ENCODE measurements at regions not wholly inside any gene's neighbourhood (a gene's known extent, or its start where the extent isn't known, plus 50 kb on each side); places are given as distances from the start of the nearest gene placed in this dataset.
"Not testable (repeated sequence)": the region's sequence is repeated elsewhere in the genome, so short reads cannot be mapped to it uniquely, and the experiment has no call there.

GRCh38 chr18:1510542-1511179 is 606.0 kb downstream of the ADCYAP1 start:
- Histone ChIP-seq H3K4me1 (ENCODE audit: insufficient read depth, low read length) (no peaks in the 10 kb centered on the region), H2AFZ (ENCODE audit: low read depth, low read length) (no peak overlapping the region), H3K27me3 (ENCODE audit: insufficient read depth, low read length, poor library complexity) (peaks cover 7% of the 10 kb centered on the region), H3K36me3 (ENCODE audit: insufficient read depth, low read length) (no peaks in the 10 kb centered on the region), H3K4me2 (ENCODE audit: insufficient read depth, low read length) (no peak overlapping the region), H3K9me3 (ENCODE audit: insufficient read depth, low read length, severe bottlenecking) (no peaks in the 10 kb centered on the region), H3K4me3 (ENCODE audit: low read depth in 1 of 2, low read length in 2 of 2) (no peak overlapping the region), H4K20me1 (ENCODE audit: insufficient read depth, low read length) (no peaks in the 10 kb centered on the region; the same call in 1 of the 2 replicates), H3K27ac (ENCODE audit: low read length) (no peak overlapping the region), H3K9ac (ENCODE audit: low read depth, low read length) (no peak overlapping the region), H3K79me2 (ENCODE audit: insufficient read depth, low read length) (no peaks in the 10 kb centered on the region)
- TF ChIP-seq EZH2 (IDR thresholded peaks at IDR 0.05; ENCODE audit: borderline replicate concordance, low read depth, low read length, severe bottlenecking) (no peak), CTCF (IDR thresholded peaks at IDR 0.05; ENCODE audit: borderline replicate concordance, extremely low read depth, low read length, poor library complexity, severe bottlenecking) (no peak)
- ATAC-seq (ENCODE audit: insufficient read depth, low read depth) (no peak), DNase-seq (no peak)

- TF ChIP-seq EZH2 (IDR thresholded peaks at IDR 0.05; ENCODE audit: borderline replicate concordance, low read depth, low read length, severe bottlenecking), result no peak
- no peak for TF ChIP-seq CTCF (IDR thresholded peaks at IDR 0.05; ENCODE audit: borderline replicate concordance, extremely low read depth, low read length, poor library complexity, severe bottlenecking)
- no peaks in the 10 kb centered on the region for H3K36me3 ChIP-seq (ENCODE audit: insufficient read depth, low read length)
- H3K27ac ChIP-seq (ENCODE audit: low read length), result no peak overlapping the region
- no peaks in the 10 kb centered on the region for H3K9me3 ChIP-seq (ENCODE audit: insufficient read depth, low read length, severe bottlenecking)
- H3K27me3 ChIP-seq (ENCODE audit: insufficient read depth, low read length, poor library complexity), result peaks cover 7% of the 10 kb centered on the region
- no peak overlapping the region for H2AFZ ChIP-seq (ENCODE audit: low read depth, low read length)
- H3K9ac ChIP-seq (ENCODE audit: low read depth, low read length), result no peak overlapping the region
- no peaks in the 10 kb centered on the region; the same call in 1 of the 2 replicates for H4K20me1 ChIP-seq (ENCODE audit: insufficient read depth, low read length)
- no peak overlapping the region for H3K4me2 ChIP-seq (ENCODE audit: insufficient read depth, low read length)
- no peak for ATAC-seq (ENCODE audit: insufficient read depth, low read depth)
- H3K4me3 ChIP-seq (ENCODE audit: low read depth in 1 of 2, low read length in 2 of 2), result no peak overlapping the region
- DNase-seq, result no peak
- no peaks in the 10 kb centered on the region for H3K4me1 ChIP-seq (ENCODE audit: insufficient read depth, low read length)
- H3K79me2 ChIP-seq (ENCODE audit: insufficient read depth, low read length), result no peaks in the 10 kb centered on the region
These were observed 607.1 kb downstream of the ADCYAP1 start for GRCh38 chr18:1511619-1512311.

- Histone ChIP-seq H3K9me3 (ENCODE audit: insufficient read depth, low read length, severe bottlenecking) (no peaks in the 10 kb centered on the region), H3K27me3 (ENCODE audit: insufficient read depth, low read length, poor library complexity) (peaks cover 7% of the 10 kb centered on the region), H4K20me1 (ENCODE audit: insufficient read depth, low read length) (no peaks in the 10 kb centered on the region; the same call in 1 of the 2 replicates), H3K4me1 (ENCODE audit: insufficient read depth, low read length) (no peaks in the 10 kb centered on the region), H3K4me2 (ENCODE audit: insufficient read depth, low read length) (no peak overlapping the region), H3K27ac (ENCODE audit: low read length) (no peak overlapping the region), H2AFZ (ENCODE audit: low read depth, low read length) (no peak overlapping the region), H3K4me3 (ENCODE audit: low read depth in 1 of 2, low read length in 2 of 2) (no peak overlapping the region), H3K9ac (ENCODE audit: low read depth, low read length) (no peak overlapping the region), H3K79me2 (ENCODE audit: insufficient read depth, low read length) (no peaks in the 10 kb centered on the region), H3K36me3 (ENCODE audit: insufficient read depth, low read length) (no peaks in the 10 kb centered on the region)
- TF ChIP-seq CTCF (IDR thresholded peaks at IDR 0.05; ENCODE audit: borderline replicate concordance, extremely low read depth, low read length, poor library complexity, severe bottlenecking), result no peak
- no peak for TF ChIP-seq EZH2 (IDR thresholded peaks at IDR 0.05; ENCODE audit: borderline replicate concordance, low read depth, low read length, severe bottlenecking)
- DNase-seq, result no peak
- no peak for ATAC-seq (ENCODE audit: insufficient read depth, low read depth)
These were observed 608.8 kb downstream of the ADCYAP1 start for GRCh38 chr18:1513519-1513918.

- not testable (repeated sequence) for H3K9ac ChIP-seq (ENCODE audit: low read depth, low read length); H3K4me3 ChIP-seq (ENCODE audit: low read depth in 1 of 2, low read length in 2 of 2); ATAC-seq (ENCODE audit: insufficient read depth, low read depth); H2AFZ ChIP-seq (ENCODE audit: low read depth, low read length); H4K20me1 ChIP-seq (ENCODE audit: insufficient read depth, low read length); H3K27ac ChIP-seq (ENCODE audit: low read length); DNase-seq; H3K4me1 ChIP-seq (ENCODE audit: insufficient read depth, low read length); H3K36me3 ChIP-seq (ENCODE audit: insufficient read depth, low read length); H3K27me3 ChIP-seq (ENCODE audit: insufficient read depth, low read length, poor library complexity); H3K9me3 ChIP-seq (ENCODE audit: insufficient read depth, low read length, severe bottlenecking); H3K79me2 ChIP-seq (ENCODE audit: insufficient read depth, low read length); H3K4me2 ChIP-seq (ENCODE audit: insufficient read depth, low read length)
These were observed 617.0 kb downstream of the ADCYAP1 start for GRCh38 chr18:1521588-1522248.

Measured in DND-41 (cell line).